Fibroblast of peridontal ligament (primary cell): ENCODE measurements at regions not wholly inside any gene's neighbourhood (a gene's known extent, or its start where the extent isn't known, plus 50 kb on each side); places are given as distances from the start of the nearest gene placed in this dataset.

Experiments used
- DNase-seq: peaks from one replicate; pipeline ENCODE4 v3.0.0-alpha.2; 2010; ENCODE audit errors: extremely low read depth

DNA sequence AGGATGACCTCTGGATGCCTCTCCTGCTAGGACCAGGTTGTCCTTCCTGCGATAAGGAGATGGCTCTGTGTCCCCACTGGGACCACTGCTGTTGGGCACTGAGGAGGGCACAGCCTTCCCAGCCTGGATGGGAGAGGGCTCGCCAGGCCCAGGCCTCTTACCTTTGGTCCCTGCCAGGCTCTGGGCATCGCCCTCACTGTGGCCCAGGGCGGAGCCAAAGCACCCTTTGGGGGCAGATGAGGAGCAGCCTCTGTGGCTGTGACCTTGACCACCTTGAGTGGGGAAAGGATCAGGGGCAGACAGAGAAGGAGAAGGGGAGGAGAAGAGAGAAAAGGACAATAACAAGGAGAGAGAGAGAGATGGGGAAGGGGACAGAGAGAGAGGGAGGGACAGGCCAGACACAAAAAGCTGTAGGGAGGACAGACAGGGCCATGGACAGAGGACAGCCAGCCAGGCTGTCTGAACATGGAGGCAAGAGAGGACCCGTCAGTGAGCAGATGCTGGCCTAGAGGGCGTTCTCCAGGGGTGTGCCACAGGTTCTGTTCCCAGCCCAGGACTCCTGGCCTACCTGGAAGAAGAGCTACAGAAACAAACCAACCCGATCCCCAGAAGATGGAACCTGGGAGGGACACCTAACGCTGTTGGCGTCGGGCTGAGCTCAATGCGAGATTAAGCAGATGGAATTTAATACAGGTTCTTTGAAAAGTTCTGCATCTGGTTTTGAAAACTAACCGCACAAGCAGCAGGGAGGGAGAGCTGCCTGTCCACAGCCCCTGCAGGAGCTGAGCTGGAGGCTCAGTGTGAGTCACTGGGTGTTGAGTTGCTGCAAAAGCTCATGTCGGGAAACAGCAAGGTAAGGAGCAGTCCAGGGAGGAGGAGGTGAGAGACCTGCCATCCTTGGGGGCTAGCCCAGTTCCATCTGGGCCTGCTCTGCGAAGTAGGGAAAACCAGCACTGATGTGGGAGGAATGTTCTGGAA is 262.1 kb downstream of the PTPRU start:
- DNase-seq, result no peak

DNA sequence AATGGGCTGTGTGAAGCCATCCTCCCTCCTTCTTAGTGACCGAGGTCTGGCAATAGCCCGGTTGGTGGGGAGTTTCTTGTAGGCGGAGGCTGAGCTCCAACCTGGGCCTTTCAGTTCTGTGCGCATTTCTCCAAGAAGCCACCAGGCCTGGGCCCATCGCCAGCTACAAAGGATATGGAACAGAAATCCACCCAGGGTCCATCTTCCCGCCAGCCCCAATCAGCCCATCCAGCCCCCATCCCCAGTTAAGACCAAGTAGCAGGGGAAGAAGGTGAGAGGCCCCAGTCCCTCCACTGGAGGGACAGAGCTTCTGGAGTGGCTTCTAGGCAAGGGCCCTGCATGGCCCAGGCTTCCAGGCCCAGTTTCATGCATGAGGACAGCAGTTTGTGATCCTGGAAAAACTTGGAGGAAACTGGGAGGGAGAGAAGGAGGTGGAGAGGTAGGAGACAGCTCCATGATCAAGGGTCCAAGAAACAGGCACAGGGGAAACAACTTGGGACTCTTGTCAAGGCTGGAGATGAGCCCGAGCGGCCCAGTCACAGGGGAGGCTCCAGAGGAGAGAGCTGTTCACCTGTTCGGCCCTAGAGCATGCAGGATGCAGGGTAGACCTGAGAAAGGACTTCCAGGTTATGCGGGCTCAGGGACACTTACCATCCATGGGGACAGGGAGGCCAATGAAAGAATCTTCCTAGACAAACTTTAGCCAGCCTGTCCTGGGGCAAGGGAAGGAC is 261.2 kb downstream of the PTPRU start:
- DNase-seq, result no peak

DNA sequence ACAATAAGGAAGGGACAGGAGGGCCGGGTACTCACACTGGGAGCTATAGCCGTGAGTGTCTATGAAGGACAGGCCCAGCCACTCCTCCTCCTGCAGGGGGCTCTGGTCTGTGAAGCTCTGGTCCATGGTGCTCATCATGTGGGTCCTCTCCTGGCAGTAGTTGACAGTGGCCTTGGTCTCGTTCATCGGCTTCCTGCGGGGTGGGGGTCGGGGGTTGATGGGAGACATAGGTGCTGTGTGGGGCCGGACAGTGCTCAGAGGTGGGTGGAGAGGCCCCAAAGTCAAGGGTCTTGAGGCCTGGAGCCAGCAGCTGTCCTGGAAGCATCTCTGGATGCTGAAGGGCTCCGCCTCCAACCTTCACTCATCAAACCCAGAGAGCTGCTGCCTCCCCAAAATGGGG is 260.4 kb downstream of the PTPRU start:
- DNase-seq, result no peak

DNA sequence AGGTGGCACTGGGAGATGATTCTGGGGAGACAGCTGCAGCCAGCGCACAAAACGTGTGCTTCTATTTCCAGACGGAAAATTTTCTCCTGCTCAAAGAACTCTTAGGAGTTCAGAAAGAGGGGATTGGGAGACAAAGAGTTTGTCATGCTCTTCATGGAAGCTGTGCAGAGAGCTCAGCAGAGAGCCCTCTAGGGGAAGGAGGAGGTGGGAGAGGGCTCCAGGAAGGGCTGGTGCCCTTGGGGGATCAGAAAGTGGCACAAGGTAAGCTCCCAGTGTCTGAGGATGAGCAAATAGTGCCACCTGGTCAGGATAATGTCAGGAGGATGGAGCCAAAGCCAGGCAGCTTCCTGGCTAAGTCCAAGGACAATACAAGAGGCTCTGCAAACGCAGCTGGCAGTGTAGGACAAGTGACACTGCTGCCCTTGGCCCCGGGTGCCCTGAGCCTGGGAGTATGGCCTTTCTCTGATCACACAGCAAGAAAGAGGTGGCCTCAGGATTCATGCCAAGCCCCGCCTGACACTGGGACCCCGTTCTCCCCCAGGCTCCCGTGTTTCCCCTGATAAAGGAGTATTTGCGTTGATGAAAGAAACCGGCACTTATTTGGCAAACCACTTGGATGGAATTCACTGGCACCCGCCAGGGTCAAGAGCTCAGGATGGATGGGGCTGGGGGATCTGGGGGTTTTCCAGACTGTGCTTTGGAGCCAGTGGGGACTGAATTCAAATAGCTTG is 254.0 kb downstream of the PTPRU start:
- DNase-seq, result no peak

DNA sequence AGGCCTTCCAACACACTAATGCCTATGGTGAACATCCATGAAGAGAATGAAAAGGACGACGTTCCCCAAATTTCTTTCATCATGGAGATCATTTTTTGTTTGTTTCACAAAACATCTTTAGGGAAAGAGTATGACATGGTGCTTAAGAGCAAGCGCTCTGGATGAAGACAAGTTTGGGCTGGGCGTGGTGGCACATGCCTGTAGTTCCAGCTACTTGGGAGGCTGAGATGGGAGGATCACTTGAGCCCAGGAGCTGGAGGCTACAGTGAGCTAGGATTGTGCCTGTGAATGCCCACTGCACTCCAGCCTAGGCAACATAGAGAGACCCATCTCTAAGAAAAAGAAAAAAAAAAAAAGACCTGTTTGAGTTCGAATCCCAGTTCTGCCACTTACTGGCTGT is 253.1 kb downstream of the PTPRU start:
- no peak for DNase-seq

DNA sequence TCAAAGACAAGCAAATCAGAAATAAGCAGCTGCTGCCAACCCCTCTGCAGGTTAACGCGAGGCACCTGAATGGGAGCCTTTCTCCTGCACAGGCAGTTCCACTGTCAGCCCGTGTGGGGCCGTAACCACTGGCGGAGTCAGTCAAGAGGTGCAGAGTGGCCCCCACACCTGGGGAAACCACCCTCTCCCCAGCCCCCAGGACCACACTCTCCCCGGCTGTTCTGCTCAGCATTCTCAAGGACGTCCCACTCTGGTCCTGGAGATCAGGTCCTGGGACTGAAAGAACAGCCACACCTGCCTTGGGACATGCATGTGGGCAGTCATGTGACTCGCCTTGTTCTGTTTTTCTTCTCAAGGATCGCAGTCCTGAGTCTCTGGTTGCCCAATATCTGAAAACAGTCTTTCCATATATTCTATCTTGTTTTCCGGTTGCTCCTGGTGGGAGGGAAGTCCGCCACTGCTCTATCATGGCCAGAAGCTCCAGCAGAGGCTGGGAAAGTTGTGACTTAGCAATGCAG is 252.5 kb downstream of the PTPRU start:
- DNase-seq, result no peak

DNA sequence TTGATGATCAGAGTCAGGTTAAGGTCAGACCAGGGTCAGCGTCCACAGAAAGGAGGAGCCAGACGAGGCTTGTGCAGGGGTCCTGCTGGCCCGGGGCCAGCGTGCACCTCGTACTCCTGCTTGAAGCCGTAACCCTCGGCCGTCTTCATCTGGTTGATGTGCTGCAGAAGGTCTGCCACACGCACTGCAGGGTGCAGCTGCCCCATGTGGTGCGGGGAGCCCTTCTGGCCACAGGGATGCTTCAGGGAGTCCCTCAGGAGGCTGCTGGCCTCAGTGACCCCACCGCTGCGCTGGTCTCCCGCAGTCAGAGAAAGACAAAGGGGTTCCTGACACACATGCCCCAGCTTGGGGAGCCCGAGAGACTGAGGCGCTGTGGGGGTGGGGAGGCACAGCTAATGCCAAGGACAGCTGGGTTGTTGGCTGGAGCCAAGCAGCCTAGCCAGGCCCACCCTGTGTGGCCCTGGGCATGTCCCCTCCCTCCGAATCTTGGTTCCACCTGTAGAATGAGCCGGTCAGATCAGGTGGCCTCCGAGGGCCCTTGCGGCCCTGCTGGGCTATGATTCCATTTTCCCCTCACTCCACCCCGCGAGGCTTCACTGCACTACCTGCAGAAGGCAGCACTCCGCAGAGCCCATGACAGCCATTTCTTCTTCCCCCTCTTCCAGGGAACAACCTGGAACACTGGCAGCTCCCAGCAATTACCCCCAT is 251.9 kb downstream of the PTPRU start:
- DNase-seq, result no peak

DNA sequence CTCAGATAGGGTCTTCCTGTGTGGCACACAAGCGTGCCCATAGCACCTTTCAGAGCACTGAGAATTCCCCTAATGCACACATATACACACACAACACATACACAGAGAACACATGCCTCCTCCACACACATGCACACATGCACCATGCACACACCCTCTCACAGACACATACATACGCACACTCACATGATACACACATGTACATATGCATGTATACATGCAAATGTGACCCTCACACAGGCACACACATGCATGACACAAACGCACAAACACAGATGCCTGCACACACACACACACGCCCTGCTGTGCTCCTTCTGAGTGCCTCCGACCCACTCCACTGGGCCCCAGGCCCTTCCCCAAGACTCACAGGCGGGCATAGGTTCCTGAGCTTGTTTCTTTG is 251.0 kb downstream of the PTPRU start:
- DNase-seq, result no peak

DNA sequence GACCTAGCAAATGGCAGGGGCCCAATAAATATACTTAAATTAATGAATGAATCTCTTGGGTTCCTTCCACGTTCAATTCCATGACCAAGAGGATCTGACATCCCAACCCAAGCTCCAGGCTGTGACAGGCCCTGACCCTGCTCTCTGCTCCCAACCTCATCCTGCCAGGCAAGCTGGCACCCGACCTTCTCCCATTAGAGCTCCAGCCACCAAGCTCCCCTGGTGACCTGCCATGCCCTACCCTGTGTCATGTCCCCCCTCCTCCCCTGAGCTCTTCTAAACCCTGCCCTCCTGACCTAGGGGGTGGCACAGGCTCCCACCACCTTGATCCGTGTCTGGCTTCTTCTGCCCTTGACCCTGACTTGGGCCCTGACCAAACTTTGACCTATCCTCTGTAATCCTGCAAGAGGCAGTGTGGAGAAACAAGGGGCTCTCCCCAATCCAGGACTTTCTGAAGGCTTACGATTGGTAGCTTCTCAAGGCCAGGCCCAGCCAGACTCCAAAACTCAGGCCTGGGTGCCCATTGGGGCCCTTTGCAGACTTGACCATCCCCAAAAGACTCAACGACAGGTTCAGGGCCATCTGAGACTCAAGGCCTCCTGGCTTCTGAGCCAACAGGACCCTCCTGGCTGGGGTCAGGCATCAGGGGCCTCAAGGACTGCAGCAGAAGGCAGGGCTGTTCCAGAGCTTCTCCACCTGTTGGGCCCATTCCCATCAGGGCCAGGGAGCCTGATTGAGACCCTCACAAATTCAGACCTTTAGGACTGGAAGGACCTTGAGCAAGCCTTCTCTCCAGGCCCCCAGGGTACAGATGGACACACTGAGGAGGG is 249.0 kb downstream of the PTPRU start:
- no peak for DNase-seq

DNA sequence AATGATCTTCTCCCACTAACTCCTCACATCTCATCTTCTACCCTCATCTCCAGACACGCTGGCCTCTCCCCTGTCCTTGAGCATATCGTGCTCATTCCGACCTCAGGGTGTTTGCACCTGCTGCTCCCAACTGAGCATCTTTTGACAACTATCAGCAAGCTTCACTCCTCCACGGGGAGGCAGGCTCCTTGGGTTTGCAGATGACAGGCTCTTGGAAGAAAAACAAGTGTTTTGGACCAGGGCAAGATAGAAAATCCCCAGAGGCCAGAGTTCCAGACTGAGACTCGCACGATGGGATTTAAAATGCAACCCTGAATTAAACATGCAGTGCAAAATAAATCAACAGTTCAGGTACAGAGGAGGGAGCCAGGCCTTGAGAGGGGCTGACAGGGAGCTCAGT is 246.7 kb downstream of the PTPRU start:
- DNase-seq, result no peak

DNA sequence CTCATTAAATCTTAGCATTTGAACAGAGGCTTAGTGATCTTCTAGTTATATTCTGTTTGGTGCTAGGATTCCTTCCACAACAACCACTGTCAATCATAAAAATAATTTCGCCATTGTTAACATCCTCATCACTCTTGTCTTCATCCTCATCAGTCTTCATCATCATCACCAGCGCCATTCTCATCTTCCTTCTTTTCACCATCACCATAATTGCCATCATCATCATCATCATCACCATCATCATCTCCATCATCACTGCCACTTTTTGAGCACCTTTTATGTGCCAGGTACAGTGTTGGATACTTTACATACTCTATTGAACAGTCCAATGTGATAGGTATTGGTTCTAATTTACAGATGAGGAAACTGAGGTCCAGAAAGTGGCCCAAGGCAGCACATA is 245.7 kb downstream of the PTPRU start:
- DNase-seq, result no peak

DNA sequence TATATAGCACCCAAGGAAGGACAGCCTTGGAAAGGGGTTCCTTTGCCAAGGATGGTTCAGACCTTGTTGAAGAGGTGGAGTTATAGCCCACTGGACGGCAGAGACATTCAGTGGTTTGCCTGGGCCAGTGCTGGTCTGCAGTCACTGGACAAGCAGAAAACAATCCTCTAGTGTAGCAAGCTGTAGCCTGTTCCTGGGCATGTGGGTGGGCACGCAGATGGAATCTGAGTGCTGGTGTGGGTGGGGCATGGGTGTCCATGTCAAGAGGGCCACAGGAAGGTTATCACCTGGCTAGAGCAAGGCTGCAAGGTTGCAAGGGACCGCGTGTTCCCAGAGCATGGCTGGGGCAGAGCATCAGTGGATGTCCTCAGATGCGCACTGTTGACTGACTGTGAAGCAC is 244.7 kb downstream of the PTPRU start:
- DNase-seq, result no peak

DNA sequence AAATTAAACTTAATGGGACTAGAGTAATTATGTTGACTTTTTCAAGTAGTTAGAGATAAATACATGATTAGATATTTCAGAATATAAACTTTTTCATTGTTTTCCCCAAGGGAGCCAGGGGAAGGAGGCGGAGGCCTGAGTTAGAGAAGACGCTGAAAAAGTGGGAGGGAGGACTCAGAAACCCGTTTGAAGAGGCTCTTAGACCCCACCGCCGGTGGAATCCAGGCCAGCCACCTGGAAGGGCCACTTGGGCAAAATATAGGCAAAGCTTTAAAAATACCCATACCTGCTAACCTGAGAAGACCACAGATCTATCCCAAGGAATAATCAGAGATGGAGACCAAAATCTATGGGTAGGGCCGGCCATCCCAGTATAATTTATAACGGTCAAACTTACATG is 242.6 kb downstream of the PTPRU start:
- no peak for DNase-seq

DNA sequence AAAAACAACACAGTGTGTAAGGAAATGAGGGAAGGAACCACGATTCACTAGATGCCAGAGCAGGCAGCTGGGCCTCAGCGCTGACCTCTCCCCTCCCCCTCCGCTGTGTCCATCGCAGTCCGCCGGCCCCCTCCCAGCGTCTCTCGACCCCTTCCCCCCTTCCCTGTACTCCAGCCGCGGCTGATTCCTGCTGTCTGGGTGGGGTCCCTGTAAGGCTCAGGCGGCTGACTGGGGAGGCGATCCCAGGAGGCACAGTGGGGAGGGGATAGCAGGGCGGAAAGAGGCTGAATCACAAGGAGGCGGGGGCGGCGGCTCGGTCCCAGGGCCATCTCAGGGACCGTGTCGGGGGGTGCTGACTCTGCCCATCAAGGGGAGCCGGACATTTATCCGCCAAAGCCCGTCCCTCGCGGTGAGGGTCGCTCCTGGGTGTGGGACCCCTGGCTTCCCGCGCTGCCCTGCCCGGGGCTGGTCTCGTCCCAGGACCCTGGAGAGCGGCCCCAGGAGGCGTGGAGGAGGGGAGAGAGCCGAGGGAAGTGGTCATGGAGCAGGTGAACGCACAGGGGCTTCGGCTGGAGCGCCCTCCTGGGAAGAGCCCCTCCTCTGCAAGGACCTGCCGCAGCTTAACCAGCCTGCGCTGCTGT is 241.9 kb downstream of the PTPRU start:
- DNase-seq, result no peak

DNA sequence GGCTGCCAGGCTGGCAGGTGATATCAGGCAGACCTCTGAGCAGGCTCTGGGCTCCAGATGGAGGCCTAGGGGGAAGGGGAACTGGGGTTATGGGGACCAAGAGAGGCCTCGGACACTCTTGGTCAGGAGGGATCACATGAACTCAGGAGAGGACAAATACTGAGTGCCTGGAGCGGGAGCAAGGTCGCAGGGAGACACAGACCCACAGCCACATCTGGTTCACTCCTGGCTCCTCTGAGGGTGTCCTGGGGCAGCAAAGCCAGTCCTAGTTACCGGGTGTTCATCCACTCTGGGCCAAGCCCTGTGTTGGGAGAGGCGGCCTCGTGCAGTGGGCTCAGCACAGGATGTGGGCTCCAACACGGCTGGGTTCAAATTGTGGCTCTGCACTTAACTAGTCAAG is 239.0 kb downstream of the PTPRU start:
- DNase-seq, result no peak

DNA sequence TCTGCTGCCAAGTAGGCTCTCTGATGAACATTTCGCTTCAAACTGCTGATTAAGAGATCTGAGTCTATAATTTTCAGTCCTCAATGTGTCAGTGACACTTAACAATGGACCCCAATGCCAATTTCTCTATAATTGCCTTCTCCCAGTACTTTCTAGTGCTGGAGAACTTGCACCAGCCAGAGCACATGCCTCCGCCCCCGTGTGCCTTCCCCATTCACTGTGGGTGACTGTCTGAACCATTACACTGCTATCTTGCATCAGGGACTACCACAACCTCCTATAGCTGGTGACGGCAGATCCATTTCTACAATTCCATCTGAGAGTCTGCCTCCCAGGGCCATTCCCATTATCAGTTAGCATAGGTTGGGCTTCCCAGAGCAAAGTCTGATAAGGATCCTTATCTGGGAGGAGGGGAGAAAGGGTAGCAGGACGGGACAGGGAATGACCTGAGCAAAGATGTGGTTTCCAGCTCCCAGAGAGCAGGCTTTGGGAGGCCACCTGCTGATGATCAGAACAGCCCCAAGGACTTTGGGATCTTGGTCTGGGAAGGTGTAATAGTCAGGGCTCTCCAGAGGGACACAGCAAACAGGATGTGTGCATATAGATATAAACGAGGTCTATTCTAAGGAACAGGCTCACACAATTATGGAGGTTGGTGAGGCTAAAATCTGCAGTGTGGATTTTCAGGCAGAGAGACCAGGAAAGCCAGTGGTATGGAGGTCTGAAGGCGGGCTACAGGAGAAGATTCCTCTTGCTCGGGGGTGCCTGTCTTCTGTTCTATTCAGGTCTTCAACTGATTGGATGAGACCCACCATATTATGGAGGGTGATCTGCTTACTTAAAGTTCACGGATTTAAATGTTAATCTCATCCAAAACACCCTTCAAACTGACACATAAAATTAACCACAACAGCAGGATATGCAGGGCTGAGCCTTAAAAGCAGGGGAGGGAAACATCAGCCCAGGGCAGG is 238.2 kb downstream of the PTPRU start:
- DNase-seq, result no peak

DNA sequence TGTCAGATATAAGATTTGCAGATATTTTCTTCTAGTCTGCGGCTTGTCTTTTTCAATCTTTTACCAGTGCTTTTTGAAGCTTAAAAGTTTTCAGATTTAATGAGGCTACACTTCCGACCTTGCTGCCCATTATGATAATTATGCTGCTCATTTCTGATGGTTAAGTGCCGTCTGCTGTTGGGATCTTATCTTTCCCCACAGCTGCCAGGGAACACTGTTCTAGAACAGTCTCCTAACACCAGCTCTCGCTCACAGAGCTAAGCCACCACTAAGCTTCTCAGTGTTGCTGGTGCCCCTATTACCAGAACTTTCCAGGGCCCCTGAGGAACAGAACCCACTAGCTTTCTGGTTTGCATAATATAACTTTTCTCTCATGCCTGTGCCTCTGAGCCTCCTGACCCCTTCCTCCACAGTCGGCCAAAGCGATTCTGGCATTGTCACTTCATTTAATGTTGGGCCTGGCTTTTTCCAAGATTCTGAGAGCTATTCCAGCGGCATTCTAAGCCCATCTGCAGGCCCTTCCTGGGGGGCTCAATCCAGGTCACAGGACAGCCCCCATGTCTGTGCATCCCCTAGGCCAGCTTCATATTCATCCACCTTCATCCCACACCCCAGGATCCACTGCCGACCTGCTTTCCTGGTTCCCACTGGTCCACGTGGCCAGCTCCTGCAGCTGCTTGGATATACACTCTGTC is 237.0 kb downstream of the PTPRU start:
- no peak for DNase-seq
